ENCODE measurements at regions not wholly inside any gene's neighbourhood (a gene's known extent, or its start where the extent isn't known, plus 50 kb on each side); places are given as distances from the start of the nearest gene placed in this dataset.

DNA sequence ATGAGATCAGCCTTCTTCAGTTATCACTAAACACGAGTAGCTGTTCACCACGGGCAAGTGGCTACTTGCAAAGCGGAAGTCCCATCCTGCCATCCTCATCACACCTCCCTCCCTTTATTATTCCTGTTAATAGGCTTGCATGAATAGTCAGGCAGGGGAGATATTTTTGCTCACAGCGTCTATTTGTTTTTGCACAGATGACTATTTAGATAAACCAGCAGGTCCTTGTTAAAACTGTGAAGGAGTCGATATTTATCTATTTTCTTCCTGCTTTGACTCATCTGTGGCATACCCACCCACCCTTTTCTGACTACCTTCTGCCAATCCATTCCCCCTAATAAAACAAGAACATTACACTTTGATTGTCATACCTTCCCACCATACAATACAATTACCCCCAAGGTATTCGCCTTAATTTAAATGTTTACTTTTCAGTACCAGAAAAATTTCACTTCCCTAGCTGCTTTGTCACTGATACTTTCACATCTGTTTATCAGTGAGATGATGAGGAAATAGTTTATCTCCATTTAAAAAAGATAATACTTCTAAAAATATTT lies 96.6 kb upstream of the BANK1 start:
- H3K4me3 ChIP-seq = no peak overlapping the region
- H3K4me1 ChIP-seq = no peaks in the 10 kb centered on the region
- H3K36me3 ChIP-seq = no peaks in the 10 kb centered on the region
- H3K9me3 ChIP-seq = no peaks in the 10 kb centered on the region
- no peak for TF ChIP-seq CTCF (IDR thresholded peaks at IDR 0.05)
- no peak overlapping the region for H3K27ac ChIP-seq
- DNase-seq (no peak), ATAC-seq (no peak)
- no peaks in the 10 kb centered on the region for H3K27me3 ChIP-seq
- intact Hi-C loops (cut with DNase I) = no loop called here

DNA sequence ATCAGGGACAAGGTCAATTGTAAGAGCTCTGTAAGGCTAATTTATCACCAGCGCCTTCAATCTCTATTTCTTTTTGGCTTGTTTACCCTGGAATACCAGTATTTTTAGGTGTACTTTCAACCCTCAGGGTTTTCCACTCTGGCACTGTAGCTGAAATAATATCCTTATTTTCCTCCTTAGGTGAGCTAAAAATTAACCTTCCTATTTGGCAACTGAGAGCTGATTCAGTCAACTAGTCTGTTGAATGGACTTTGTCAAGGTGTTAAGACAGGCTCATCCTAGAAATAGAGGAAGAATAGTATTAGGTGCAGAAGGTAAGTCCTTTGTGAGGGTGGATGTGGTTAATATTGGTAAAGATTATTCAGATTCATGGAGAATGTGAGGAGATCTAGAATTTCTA lies 101.3 kb upstream of the BANK1 start:
- no peak overlapping the region for H3K4me3 ChIP-seq
- intact Hi-C loops (cut with DNase I) = no loop called here
- H3K27ac ChIP-seq = no peak overlapping the region
- ATAC-seq (no peak), DNase-seq (no peak)
- H3K9me3 ChIP-seq = no peaks in the 10 kb centered on the region
- no peaks in the 10 kb centered on the region for H3K36me3 ChIP-seq
- no peak for TF ChIP-seq CTCF (IDR thresholded peaks at IDR 0.05)
- no peaks in the 10 kb centered on the region for H3K27me3 ChIP-seq
- H3K4me1 ChIP-seq = no peaks in the 10 kb centered on the region

GRCh38 chr4:101685126-101685525 lies 105.4 kb upstream of the BANK1 start:
- Histone ChIP-seq H3K9me3 (no peaks in the 10 kb centered on the region), H3K36me3 (no peaks in the 10 kb centered on the region), H3K4me1 (no peaks in the 10 kb centered on the region), H3K4me3 (no peak overlapping the region), H3K27me3 (no peaks in the 10 kb centered on the region), H3K27ac (no peak overlapping the region)
- no peak for DNase-seq
- intact Hi-C loops (cut with DNase I) = no loop called here
- TF ChIP-seq CTCF (IDR thresholded peaks at IDR 0.05) = no peak
- no peak for ATAC-seq

GRCh38 chr4:101682946-101683345 lies 107.6 kb upstream of the BANK1 start:
- Histone ChIP-seq H3K27me3 (no peaks in the 10 kb centered on the region), H3K9me3 (no peaks in the 10 kb centered on the region), H3K4me1 (no peaks in the 10 kb centered on the region), H3K36me3 (no peaks in the 10 kb centered on the region), H3K4me3 (no peak overlapping the region), H3K27ac (no peak overlapping the region)
- intact Hi-C loops (cut with DNase I) = no loop called here
- no peak for TF ChIP-seq CTCF (IDR thresholded peaks at IDR 0.05)
- DNase-seq = no peak
- ATAC-seq = no peak

- DNase-seq (no peak), ATAC-seq (no peak)
- no peaks in the 10 kb centered on the region for H3K36me3 ChIP-seq
- H3K27me3 ChIP-seq = no peaks in the 10 kb centered on the region
- no peak overlapping the region for H3K4me3 ChIP-seq
- H3K27ac ChIP-seq = no peak overlapping the region
- H3K4me1 ChIP-seq = no peaks in the 10 kb centered on the region
- intact Hi-C loops (cut with DNase I) = no loop called here
- peaks cover 0 to 14% of the 10 kb centered on the region in 2 donors for H3K9me3 ChIP-seq
- no peak for TF ChIP-seq CTCF (IDR thresholded peaks at IDR 0.05)
Measured at GRCh38 chr4:101678180-101678579, 112.3 kb upstream of the BANK1 start.

Data from left lung (tissue), 4 donors.